Skeletal muscle cell (primary cell): ENCODE measurements at regions not wholly inside any gene's neighbourhood (a gene's known extent, or its start where the extent isn't known, plus 50 kb on each side); places are given as distances from the start of the nearest gene placed in this dataset.

Source experiments
- DNase-seq: peaks from one replicate; pipeline ENCODE4 v3.0.0-alpha.2; 2010; ENCODE audit warnings: low read depth
- H3K4me3 ChIP-seq: 2 replicates; pipeline ENCODE4 v1.5.1; 2011; ENCODE audit warnings: low read depth, mild to moderate bottlenecking, control low read depth, low read length, moderate library complexity

- H3K4me3 ChIP-seq, result no peak overlapping the region
- DNase-seq, result no peak
Measured at GRCh38 chr10:3593611-3594010, 191.4 kb downstream of the KLF6 start.

GRCh38 chr10:3592424-3592823 is 192.6 kb downstream of the KLF6 start:
- no peak overlapping the region for H3K4me3 ChIP-seq
- DNase-seq, result no peak

DNA sequence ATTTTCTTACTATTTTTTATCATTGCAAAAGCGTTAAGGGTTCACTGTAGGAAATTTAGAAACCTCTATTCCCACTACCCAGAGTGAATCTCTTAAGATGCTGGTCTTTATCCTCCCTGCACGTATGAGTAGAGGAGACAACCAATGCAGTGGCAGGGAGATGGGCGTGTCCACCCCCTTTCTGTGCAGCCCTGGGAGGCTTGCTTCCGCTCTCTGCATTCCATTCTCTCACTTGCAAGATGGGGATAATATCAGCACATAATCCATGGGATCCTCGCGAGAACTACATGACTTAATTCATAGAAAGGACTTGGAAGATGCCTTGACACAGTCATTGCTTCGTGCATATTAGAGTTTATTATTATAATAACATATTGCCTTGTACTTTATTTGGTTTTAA is 196.2 kb downstream of the KLF6 start:
- DNase-seq, result no peak

DNA sequence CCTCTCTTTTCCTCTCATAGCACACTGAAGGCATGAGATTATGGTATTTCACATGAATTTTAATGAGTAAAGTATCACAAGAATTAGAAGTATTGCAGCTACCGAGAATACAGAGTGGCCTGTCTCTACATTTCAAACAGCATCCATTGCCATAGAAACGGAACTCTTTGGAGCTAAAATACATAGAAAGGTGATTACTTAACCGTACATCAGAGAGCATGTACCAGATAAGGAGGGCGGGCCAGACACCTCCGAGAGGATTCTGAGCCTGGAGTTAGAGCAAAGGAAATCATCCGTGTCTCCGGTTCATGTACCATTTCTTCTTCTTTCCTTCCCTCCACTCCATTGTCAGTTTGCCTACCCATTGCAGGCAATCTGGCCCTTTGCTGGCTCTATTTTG is 196.7 kb downstream of the KLF6 start:
- H3K4me3 ChIP-seq, result no peak overlapping the region
- no peak for DNase-seq

More for the DNA sequence above, 196.2 kb downstream of the KLF6 start:
- H3K4me3 ChIP-seq, result no peak overlapping the region

DNA sequence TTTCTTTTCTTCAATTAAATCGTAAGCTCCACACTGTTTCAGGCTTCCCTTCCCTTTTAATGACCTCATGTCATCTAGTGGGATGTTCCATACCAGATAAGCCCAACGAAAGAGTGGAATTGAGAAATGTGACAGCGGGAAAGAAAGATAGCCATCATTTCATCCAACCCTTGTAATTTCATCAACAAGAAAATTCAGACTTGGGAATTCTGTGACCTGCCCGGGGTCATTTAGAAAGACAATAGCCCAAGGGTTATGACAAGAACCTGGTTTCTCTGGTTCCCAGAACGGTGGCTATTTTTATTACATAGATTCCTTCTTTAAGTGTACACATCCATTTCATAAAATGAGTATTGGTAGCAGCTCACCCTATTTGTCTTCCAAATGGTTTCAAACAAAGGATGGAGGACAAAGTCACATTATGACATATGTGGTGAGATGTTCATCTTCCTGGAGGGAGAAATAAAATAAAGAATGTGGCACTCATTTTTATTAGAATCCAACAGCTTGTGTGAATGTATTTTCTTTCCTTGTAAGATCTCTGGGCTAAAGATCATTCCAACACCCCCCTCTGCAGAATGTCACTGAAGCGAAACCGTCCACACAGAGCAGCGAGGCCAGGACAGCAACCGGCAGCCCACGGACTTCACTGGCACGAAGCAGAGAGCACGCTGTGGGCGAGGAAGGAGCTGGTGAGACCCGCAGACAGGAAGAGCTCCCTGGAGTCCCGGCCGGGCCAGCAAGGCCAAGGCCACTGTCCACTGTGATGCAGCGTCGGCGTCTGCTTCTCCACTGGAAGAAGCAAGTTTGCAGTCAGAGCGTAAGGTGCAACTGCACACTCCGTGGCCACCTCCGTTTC is 199.9 kb downstream of the KLF6 start:
- DNase-seq, result no peak
- H3K4me3 ChIP-seq, result no peak overlapping the region

DNA sequence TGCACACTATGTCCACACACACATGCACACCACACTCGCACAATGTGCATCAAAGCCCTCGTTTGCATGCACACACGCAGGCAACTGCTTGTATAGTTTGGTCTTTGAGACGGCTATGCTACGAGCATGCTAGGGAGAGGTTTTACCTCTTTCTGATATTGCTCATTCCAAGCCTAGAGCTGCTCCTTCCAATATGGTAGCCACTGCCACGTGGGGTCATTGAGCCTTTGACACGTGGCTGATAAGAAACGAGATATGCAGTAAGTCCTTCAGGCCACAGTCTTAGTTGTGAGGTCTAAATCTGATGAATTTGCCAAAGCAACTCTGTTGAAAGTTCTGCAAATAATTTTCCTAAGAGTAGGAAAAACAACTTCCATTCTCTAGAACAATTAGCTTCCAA is 204.4 kb downstream of the KLF6 start:
- H3K4me3 ChIP-seq, result no peak overlapping the region
- no peak for DNase-seq

DNA sequence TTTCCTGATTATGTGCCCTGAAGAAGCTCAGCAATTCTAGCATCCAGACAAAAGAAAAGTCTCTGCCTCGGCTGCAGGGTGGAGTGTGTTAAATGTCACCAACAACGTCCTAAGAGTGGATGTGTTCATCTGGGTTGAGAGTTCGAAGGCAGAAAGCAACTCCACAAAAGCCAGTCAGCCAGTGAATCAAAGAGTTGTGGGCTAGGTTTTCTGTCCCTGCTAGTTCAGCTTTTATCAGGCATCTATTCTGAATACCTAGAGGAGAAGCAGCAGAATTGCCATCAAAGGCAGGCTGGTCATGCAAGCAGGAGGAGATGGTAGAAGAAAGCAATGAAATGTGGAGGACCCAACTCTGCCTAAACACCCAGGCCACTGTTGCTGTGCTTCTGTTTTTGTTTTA is 205.2 kb downstream of the KLF6 start:
- no peak for DNase-seq
- H3K4me3 ChIP-seq, result no peak overlapping the region

DNA sequence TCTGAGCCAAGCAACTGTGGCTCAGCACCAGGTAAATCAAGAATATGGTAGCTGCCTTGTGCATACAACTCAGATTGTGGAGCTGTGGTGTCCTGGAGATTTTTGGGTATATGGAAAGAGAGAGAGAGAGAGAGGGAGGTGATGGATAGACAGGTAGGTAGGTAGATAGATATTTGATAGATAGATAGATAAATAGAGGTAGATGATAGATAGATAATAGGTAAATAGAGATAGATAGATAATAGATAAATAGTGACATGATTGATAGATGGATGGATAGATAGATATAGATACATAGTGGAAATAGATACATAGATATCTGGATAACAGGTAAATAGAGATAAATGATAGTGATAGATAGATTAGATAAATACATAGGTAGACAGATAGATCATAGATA is 206.3 kb downstream of the KLF6 start:
- DNase-seq, result no peak
- H3K4me3 ChIP-seq, result no peak overlapping the region

- no peak for DNase-seq
- no peak overlapping the region for H3K4me3 ChIP-seq
Measured at GRCh38 chr10:3578159-3578558, 206.8 kb downstream of the KLF6 start.

DNA sequence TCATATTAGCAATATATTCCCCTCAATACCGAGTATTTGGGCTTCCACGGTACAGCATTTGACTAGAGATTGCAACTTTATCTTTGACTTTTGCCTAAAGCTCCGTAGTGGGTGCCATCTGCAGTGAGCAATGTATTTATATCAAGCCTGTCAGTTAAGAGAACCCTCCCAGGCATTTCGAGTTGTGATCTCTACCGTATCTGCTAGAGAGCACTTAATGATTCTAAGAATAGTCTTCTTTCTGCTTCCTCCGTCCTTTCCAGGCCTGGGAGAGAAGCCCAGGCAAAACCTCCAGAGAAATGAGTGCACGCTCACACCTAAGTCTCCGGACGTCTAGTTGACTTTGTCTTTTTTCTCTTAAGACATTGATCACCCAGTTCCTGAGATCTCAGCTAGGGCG is 210.6 kb downstream of the KLF6 start:
- no peak overlapping the region for H3K4me3 ChIP-seq
- no peak for DNase-seq

DNA sequence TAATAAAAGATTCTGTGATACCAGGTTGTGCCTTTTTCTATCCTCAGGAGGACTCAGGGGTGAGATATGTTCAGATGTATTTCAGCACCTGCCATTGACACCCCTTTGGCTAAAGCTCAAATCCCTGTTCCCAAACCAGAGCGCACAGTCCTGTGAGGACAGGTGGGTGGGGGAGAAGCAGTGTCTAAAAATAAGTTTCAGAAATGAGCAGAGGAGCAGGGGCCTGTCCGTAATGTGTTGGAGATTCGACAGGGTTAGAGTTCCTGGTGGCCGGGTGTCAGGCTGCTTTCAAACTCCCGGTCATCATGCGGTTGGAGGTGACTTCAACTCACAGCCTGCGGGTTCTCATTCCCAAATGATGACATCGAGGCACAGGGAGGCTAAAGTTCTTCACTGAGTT is 211.5 kb downstream of the KLF6 start:
- H3K4me3 ChIP-seq, result no peak overlapping the region
- no peak for DNase-seq

GRCh38 chr10:3571310-3571825 is 213.6 kb downstream of the KLF6 start:
- H3K4me3 ChIP-seq, result no peak overlapping the region
- no peak for DNase-seq

DNA sequence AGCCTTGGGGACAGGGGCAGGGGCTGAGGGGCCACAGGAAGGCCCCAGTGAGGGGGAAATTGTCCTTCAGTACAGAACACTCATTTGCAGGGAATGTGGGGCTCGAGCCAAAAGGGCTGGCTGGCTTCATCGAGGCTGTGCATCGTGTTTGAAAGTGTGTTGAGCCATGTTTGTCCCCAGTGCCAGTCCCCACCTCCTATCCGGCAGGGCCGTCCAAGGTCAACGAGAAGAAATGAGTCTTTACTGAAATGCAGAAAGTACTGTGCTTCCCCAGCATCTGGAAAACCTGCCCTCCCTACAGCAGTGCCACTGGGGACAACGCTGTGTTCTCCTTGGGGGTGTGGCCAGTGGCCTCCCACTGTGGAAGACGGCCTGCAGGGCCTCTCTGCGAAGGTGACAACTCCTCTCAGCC is 214.1 kb downstream of the KLF6 start:
- DNase-seq, result no peak
- H3K4me3 ChIP-seq, result no peak overlapping the region

DNA sequence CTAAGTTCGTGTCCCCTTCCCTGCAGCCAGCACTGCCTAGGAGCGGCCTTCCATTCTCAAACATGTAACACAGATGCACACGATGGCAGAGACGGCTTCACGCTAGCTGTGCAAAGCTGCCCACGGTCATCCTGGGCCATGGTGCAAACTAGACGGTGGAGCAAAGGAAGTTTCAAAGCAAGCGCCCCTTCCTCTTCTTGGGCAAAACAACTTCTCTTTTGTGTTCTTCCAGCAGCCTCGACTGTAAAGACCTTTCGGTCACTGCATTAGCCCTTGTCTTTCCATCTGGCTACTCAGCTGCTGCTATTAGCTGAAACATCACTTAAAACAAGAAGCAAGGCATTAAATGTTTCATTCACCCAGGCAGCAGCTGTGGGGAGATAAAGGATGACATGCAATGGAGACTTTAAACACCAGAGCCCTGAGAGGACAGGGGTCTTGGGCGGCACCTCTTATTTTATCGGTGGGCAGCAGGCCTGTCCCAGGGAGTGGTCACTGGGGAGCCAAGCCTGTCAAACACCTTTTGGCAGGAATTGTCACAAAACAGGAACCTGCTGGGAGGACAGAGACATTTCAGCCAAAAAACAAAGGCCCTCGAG is 214.8 kb downstream of the KLF6 start:
- H3K4me3 ChIP-seq, result no peak overlapping the region
- no peak for DNase-seq

- H3K4me3 ChIP-seq, result no peak overlapping the region
- DNase-seq, result no peak
Measured at GRCh38 chr10:3568983-3569382, 216.0 kb downstream of the KLF6 start.

- H3K4me3 ChIP-seq, result no peak overlapping the region
- DNase-seq, result no peak
Measured at GRCh38 chr10:3568392-3568791, 216.6 kb downstream of the KLF6 start.

DNA sequence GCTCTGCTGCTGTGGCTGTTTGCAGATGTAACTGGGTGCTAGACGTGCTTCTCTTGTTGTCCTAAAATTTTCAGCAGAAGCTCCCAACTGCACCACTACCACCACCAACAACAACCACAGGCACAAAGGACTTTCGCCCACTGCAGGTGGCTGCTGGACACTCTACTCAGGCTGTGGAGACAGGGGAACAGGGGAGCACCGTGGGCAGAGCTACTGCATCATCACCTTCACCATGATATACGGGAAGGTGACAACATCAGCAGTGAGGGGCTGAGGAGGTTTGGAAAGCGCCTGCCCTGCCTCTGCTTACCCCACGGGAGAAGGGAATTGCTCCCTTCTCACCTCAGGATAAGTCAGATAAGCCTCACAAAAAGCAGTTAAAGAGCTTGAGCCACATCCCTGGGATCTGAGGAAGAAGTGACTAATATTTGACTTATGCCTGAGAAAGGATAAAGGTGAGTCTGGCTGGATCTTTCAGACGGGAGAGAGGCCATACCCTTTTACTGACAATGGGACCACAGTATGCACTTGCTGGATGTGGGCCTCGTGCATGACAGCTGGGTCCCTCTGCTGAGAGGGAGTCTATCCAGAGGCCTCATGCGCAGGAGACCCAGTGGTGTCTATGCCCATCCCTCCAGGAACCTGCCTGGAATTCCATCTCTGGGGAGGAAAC is 217.6 kb downstream of the KLF6 start:
- DNase-seq, result no peak
- H3K4me3 ChIP-seq, result no peak overlapping the region

- DNase-seq, result no peak
- H3K4me3 ChIP-seq, result no peak overlapping the region
Measured at GRCh38 chr10:3566627-3567026, 218.4 kb downstream of the KLF6 start.

DNA sequence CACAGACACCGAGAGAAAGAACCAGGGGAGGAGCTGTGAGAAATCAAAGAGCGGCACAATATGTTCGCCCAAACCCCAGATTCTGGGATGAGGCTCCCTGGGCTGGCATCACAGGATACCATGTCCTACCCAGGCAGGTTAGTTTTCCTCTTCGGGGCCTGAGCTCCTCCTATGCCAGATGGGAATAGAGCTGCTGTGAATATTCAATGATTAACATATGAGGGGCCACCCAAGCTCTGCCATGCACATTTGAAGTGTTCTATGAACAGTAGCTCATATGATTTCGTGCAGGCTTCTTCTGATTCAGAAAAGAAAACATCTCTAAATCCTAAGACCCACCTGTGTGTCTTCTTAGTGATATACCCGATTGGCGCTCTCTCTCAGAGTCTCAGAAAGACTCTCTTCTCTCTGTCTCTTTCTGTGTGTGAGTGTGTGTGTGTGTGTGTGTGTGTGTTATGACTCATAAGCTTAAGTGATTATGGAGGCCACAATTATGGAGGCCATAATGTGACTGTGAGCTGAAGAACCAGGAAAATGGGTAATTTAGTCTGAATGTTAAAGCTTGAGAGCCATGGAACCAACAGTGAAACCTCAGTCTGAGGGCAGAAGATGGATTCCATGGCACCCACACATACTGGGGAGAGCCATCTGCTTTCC is 220.5 kb downstream of the KLF6 start:
- H3K4me3 ChIP-seq, result no peak overlapping the region
- no peak for DNase-seq

- no peak for DNase-seq
- H3K4me3 ChIP-seq, result no peak overlapping the region
Measured at GRCh38 chr10:3563298-3563697, 221.7 kb downstream of the KLF6 start.
